ENCODE measurements at regions not wholly inside any gene's neighbourhood (a gene's known extent, or its start where the extent isn't known, plus 50 kb on each side); places are given as distances from the start of the nearest gene placed in this dataset.
A peak's percentile ranks its signal among the peaks of the same experiment; 100 is the strongest.

DNA sequence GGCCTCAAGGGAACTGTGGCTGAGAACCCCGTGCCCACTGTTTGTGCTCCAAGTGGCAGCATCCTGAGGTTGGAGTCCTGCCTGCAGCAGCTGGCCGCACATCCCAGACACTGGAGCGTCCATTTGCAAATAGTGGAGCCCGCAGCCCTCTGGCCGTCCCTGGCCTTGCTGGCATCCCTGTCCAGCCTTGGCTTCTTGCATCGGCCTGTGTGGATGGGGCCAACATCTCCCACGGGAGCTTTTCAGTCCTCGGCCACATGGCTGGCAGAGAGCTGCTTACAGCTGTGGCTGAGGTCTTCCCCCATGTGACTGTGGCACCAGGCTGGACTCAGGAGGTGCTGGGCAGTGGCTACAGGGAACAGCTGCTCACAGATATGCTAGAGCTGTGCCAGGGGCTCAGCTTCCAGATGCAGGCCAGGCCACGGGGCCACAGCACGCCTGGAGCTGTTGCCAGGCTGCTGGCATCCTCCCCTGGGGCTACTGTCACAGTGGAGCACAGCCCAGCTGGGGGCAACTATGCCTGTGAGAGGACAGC is 71.2 kb downstream of the FAM43A start:
- H3K4me3 Mint-ChIP-seq, result no peak overlapping the region
- no peak overlapping the region for H3K27ac Mint-ChIP-seq
- H3K9me3 Mint-ChIP-seq, result no peaks in the 10 kb centered on the region
- intact Hi-C loops (cut with micrococcal nuclease), result no loop called here
- H3K4me1 Mint-ChIP-seq (ENCODE audit: low read depth), result no peaks in the 10 kb centered on the region
- peaks cover 7% of the 10 kb centered on the region for H3K27me3 Mint-ChIP-seq (ENCODE audit: insufficient read depth)
- no peaks in the 10 kb centered on the region for H3K36me3 Mint-ChIP-seq (ENCODE audit: low read depth)
- DNase-seq (ENCODE audit: low spot score), result no peak

DNA sequence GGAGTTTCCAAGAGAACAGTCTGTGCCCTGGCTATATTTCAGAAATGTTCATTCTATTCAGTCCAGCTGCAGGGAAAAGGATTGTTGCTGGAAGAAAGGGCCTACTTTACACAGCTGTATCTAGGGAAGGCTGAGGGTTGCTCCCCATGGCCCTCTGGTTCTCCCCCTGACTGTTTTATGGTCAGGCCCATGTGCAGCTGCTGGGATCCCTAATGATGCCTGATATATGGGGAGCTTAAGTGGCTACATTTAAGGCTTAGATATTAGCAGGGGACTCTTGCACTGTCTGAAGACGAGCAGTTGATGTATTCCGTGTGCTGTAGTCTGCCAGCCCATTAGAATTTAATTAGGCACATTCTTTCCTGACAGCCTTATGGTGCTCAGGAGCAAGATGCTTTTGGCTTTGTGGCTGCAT is 72.0 kb downstream of the FAM43A start:
- Mint-ChIP-seq H3K27me3 (ENCODE audit: insufficient read depth) (peaks cover 7% of the 10 kb centered on the region), H3K4me1 (ENCODE audit: low read depth) (no peaks in the 10 kb centered on the region), H3K4me3 (no peak overlapping the region), H3K27ac (no peak overlapping the region), H3K9me3 (no peaks in the 10 kb centered on the region), H3K36me3 (ENCODE audit: low read depth) (no peaks in the 10 kb centered on the region)
- intact Hi-C loops (cut with micrococcal nuclease), result no loop called here
- DNase-seq (ENCODE audit: low spot score), result no peak

DNA sequence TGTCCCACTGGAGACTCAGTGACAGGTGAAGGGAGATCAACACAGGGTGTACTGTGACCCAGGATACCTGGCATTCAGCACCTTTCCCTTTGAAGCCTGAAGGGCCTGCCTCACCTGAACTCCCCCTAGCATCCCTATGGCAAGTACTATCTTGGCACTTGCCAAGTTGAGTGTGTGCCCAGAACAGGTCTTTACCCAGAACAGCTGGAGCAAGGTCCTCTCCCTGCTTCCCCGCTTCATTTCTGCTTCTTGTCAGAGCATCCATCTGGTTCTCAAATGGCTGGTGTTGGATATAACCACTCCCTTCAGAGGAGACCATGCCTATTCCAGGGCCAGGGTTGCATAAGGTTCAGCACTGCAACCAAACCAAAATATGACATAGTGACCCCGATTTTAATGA is 73.0 kb downstream of the FAM43A start:
- intact Hi-C loops (cut with micrococcal nuclease), result no loop called here
- no peak overlapping the region for H3K4me3 Mint-ChIP-seq
- H3K9me3 Mint-ChIP-seq, result no peaks in the 10 kb centered on the region
- no peak overlapping the region for H3K27ac Mint-ChIP-seq
- H3K27me3 Mint-ChIP-seq (ENCODE audit: insufficient read depth), result peaks cover 10% of the 10 kb centered on the region
- DNase-seq (ENCODE audit: low spot score), result no peak
- no peaks in the 10 kb centered on the region for H3K4me1 Mint-ChIP-seq (ENCODE audit: low read depth)
- H3K36me3 Mint-ChIP-seq (ENCODE audit: low read depth), result no peaks in the 10 kb centered on the region

DNA sequence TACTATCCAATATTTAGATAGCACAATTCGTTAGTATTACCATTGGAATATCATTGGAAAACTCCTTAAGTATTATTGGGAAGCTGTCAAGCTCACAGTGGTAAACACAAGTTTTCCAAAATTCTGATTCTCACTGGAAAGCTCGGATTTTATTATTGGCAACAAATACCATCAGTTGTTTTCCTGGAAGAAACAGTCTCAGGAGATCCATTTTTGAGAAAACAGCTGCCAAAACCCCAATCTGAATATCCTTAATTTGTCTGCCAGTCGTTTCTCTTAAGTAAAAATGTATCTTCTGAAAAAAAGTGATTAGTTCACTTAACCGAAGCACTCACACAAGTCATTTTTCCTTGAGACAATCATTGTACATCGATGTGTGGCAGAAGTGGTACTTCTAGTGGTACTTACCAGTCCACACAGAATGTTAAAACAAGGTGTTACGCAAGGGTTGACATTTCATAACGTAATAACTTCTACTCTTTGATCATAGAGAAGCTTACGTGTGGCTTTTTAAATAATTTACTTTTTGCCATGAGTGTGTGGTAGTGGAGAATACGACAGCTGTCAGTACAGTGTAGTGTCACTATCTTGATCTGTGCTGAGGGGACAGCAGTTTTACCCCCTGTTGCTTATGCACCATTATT is 74.9 kb downstream of the FAM43A start:
- peaks cover 13% of the 10 kb centered on the region for H3K27me3 Mint-ChIP-seq (ENCODE audit: insufficient read depth)
- H3K36me3 Mint-ChIP-seq (ENCODE audit: low read depth), result no peaks in the 10 kb centered on the region
- no peak for DNase-seq (ENCODE audit: low spot score)
- no peaks in the 10 kb centered on the region for H3K4me1 Mint-ChIP-seq (ENCODE audit: low read depth)
- H3K9me3 Mint-ChIP-seq, result no peaks in the 10 kb centered on the region
- H3K27ac Mint-ChIP-seq, result no peak overlapping the region
- intact Hi-C loops (cut with micrococcal nuclease), result no loop called here
- H3K4me3 Mint-ChIP-seq, result no peak overlapping the region

DNA sequence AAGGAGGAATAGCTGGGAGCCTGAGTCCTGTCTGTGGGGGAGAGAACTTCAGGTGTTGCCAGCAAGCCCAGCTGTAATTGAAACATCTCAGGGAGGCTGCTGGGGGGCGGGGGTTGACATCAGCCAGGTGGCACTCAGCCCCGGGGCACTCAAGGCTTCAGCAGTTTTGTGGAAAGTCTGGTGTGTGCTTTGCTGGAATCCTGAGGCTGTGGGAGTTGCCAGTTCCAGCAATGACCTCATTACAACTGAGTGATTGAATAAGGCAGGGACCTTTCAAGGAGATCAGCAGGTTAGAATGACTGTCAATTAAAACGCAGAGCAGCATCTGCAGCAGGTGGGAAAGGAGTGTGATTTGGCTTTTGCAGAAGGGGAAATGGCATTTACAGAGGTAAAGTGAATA is 75.7 kb downstream of the FAM43A start:
- DNase-seq (ENCODE audit: low spot score), result no peak
- Mint-ChIP-seq H3K27ac (no peak overlapping the region), H3K27me3 (ENCODE audit: insufficient read depth) (peaks cover 13% of the 10 kb centered on the region), H3K4me1 (ENCODE audit: low read depth) (no peaks in the 10 kb centered on the region), H3K9me3 (no peaks in the 10 kb centered on the region), H3K4me3 (no peak overlapping the region), H3K36me3 (ENCODE audit: low read depth) (no peaks in the 10 kb centered on the region)
- intact Hi-C loops (cut with micrococcal nuclease), result no loop called here

DNA sequence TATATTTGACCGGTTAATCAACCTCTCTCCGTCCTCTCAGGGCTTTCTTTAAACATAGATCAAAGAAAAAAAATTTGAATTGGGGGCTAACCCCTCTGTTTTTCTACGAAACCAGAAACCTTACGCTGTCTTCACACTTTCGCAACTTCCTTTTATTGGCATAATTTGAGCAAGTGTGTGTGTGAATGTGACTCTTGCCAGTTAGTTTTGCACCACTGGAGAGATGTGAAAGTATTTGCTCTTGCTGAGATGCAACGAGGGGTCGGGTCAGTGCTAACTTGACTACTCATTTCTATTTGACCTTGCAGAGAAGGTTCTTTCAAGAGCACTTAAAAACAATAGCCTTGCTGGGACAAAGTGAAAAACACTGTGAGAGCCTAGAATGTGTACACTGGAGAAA is 81.2 kb downstream of the FAM43A start:
- intact Hi-C loops (cut with micrococcal nuclease), result loop anchor here (5.0 kb wide), 4 partner anchors 185 to 1440 kb away; partner anchors contain the start of gene ATP13A3
- Mint-ChIP-seq H3K4me3 (no peak overlapping the region), H3K9me3 (no peaks in the 10 kb centered on the region), H3K27me3 (ENCODE audit: insufficient read depth) (peaks cover 12% of the 10 kb centered on the region), H3K4me1 (ENCODE audit: low read depth) (peaks cover 21% of the 10 kb centered on the region), H3K27ac (no peak overlapping the region), H3K36me3 (ENCODE audit: low read depth) (no peaks in the 10 kb centered on the region)
- no peak for DNase-seq (ENCODE audit: low spot score)

DNA sequence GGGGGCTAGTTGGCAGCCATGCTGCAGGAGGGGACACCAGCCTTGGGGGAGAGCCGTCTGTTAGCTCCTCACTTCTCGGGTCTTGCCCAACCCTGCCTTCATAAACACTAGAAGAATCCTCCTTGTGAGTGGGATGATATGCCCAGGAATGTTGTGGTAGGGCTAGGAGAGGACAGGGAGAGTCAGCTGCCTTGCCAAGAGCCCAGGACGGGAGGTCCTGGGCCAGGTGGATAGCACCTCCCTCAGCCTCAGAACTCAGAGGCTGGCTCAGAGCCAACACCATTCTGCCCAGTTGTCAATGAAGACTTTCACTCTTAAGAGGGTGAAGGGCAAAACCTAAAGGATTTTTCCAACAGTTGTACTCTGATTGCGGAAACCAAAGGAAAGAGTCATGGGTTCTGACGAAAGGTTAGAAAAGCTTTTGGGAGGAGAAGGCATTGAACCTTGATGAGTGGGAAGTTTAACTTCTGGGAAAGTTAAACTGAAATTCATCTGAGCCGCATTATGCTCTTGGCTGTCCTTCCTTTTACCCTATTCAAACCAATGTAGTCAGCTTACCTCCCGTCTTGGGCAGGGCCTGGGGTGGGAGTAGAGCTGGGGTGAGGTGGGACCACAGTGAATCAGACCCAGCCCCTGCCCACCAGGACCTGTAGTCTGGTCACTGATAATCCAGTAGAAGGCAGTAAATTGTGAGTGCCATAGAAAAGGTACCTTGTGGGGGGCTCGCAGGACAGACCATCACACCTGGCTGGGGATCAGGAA is 81.9 kb downstream of the FAM43A start:
- peaks cover 21% of the 10 kb centered on the region for H3K4me1 Mint-ChIP-seq (ENCODE audit: low read depth)
- H3K9me3 Mint-ChIP-seq, result no peaks in the 10 kb centered on the region
- H3K27me3 Mint-ChIP-seq (ENCODE audit: insufficient read depth), result peaks cover 16% of the 10 kb centered on the region
- intact Hi-C loops (cut with micrococcal nuclease), result loop anchor here (2.0 to 5.0 kb wide), 5 partner anchors 185 to 1440 kb away; partner anchors contain the start of gene ATP13A3
- no peak for DNase-seq (ENCODE audit: low spot score)
- no peak overlapping the region for H3K27ac Mint-ChIP-seq
- no peak overlapping the region for H3K4me3 Mint-ChIP-seq
- no peaks in the 10 kb centered on the region for H3K36me3 Mint-ChIP-seq (ENCODE audit: low read depth)

DNA sequence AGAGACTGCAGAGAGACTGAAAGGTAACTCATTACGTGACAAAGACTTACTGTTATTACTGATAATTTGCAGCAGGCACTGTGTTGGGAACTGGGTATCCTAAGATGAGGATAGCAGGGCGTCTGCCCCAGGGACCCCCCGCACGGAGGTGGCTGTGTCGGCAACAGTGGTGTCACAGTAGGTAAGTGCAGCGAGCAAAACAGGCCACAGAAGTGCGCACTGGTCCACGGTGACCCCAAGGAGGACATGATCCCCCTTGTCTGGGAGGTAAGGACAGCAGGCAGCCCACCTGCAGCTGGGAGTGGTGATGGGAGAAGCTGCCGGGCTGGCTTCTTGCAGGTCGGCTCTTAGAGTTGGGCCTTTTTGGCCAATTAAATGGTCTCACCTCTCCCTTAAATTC is 82.9 kb downstream of the FAM43A start:
- Mint-ChIP-seq H3K36me3 (ENCODE audit: low read depth) (no peaks in the 10 kb centered on the region), H3K9me3 (no peaks in the 10 kb centered on the region), H3K27ac (peak overlapping the region; percentile 67), H3K4me3 (no peak overlapping the region), H3K4me1 (ENCODE audit: low read depth) (peaks cover 21% of the 10 kb centered on the region), H3K27me3 (ENCODE audit: insufficient read depth) (peaks cover 22% of the 10 kb centered on the region)
- intact Hi-C loops (cut with micrococcal nuclease), result loop anchor here (2.0 to 5.0 kb wide), 5 partner anchors 186 to 1439 kb away; partner anchors contain the start of gene ATP13A3
- DNase-seq (ENCODE audit: low spot score), result no peak

DNA sequence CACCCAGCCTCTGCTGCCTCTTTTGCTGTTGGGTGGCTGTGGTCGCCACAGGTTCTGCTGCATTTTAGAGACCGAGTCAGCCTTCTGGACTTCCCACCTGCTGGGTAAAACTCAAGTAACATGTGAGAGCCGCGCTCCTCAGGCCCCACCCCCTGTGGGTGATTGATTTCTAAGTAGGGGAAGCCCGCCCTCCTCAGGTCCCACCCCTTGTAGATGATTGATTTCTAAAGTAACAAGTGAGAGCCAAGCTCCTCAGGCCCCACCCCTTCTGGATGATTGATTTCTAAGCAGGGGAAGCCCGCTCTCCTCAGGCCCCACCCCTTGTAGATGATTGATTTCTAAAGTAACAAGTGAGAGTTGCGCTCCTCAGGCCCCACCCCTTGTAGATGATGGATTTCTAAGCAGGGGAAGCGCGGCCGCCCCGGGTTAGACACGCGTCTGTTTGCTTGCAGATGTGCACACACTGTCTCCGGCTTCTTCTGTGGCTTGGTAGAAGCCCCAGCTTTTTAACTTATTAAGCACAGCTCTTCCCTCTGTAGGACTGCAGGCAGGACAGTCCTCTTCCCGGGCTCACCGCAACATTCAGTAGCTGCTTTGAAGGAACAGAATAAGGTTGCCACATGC is 83.4 kb downstream of the FAM43A start:
- Mint-ChIP-seq H3K36me3 (ENCODE audit: low read depth) (no peaks in the 10 kb centered on the region), H3K27me3 (ENCODE audit: insufficient read depth) (peaks cover 21% of the 10 kb centered on the region), H3K27ac (peak overlapping the region; percentile 67), H3K4me1 (ENCODE audit: low read depth) (peaks cover 21% of the 10 kb centered on the region), H3K9me3 (no peaks in the 10 kb centered on the region), H3K4me3 (peak overlapping the region; percentile 76)
- intact Hi-C loops (cut with micrococcal nuclease), result loop anchor here (1.0 to 5.0 kb wide), 11 partner anchors 84 to 1438 kb away; partner anchors contain the start of genes ACAP2, ATP13A3, FAM43A and TMEM44
- DNase-seq (ENCODE audit: low spot score), result peak; percentile 86

DNA sequence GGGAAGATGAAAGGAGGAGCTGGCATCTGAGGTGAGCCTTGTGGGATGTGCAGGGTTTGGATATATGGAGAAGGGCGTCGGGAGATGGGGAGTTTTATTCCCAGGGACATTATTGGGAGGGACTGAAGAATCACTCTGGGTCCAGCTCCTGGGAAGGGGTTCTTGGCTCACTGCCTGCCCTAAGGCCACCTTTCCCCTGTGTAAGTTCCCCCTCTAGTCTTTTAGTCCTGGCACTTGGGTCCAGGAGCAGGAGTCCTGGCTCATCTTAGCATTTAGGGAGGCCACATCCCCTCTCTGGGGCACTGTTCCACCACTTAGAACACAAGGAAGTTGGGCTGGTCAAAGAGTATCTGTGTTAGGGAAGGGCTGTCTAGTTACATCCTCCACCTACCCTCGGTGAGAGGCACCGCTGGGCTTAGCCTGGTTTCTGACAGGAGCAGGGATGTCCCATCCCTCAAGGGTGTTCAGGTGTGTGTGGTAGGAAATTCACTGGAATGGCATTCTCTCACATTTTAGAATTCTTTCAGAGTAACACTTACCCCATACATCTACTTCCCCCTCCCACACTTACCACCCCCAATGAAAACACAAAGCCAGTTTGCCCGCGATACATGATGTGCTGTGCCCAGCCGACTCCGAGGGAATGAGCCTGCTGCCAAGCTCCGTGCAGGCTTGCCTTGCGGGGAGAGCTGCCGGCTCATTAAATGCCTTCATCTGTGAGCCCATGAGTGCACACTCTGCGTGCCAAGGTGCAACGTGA is 86.7 kb downstream of the FAM43A start:
- Mint-ChIP-seq H3K27me3 (ENCODE audit: insufficient read depth) (peaks cover 23% of the 10 kb centered on the region), H3K36me3 (ENCODE audit: low read depth) (no peaks in the 10 kb centered on the region), H3K4me3 (no peak overlapping the region), H3K9me3 (no peaks in the 10 kb centered on the region), H3K4me1 (ENCODE audit: low read depth) (peaks cover 21% of the 10 kb centered on the region), H3K27ac (no peak overlapping the region)
- intact Hi-C loops (cut with micrococcal nuclease), result no loop called here
- DNase-seq (ENCODE audit: low spot score), result no peak

DNA sequence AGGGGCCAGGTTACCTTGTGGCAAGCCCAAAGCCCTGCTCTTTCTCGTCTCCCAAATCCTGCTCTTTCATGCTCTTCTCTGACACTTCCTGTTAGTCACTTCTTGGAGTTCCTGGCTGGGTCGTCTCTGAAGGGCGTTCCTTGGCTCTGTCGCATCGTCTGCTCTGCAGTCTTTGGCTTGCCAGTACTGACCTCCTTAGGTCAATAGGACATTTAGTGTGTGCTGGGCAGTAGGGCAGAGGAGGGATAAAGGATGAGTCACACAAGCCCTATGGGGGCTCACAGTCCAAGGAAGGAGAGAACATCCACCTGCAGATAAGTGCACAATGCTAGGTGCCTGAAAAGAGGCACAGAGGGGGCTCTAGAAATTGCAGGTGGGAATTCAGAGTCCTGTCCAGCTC is 87.5 kb downstream of the FAM43A start:
- peaks cover 23% of the 10 kb centered on the region for H3K27me3 Mint-ChIP-seq (ENCODE audit: insufficient read depth)
- H3K27ac Mint-ChIP-seq, result no peak overlapping the region
- no peaks in the 10 kb centered on the region for H3K36me3 Mint-ChIP-seq (ENCODE audit: low read depth)
- H3K4me1 Mint-ChIP-seq (ENCODE audit: low read depth), result peaks cover 17% of the 10 kb centered on the region
- H3K9me3 Mint-ChIP-seq, result no peaks in the 10 kb centered on the region
- intact Hi-C loops (cut with micrococcal nuclease), result no loop called here
- H3K4me3 Mint-ChIP-seq, result no peak overlapping the region
- DNase-seq (ENCODE audit: low spot score), result no peak

DNA sequence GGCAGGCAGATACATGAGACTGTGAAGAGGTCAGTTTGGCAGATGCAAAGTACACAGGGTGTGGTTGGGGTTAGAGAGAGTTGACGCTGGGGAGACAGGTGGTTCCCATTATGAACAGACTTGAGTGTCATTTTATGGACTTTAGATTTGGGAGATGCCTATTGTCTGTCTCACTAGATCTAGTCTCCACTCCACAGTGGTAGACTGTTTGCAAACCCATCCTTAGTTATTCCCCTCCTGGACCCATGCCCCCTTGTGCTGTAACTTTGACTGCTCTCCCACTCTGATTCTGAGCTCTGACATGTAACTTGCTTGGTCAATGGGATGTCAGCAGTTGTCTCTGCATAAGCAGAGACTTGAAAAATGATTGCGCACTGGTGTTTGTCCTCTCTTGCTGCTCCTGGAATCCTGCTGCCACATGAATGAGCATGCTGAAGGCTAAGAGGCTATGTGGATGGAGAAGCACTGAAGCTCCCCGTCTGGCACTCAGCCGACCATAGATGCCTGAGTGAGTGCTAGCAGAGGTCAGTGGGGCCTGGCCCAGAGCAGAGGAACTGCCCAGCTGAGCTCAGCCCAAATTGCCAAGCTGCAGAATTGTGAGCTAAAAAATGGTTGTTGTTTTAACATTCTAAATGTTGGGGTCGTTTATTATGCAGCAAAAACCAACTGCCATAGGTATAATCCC is 88.2 kb downstream of the FAM43A start:
- no peaks in the 10 kb centered on the region for H3K9me3 Mint-ChIP-seq
- peaks cover 10% of the 10 kb centered on the region for H3K4me1 Mint-ChIP-seq (ENCODE audit: low read depth)
- intact Hi-C loops (cut with micrococcal nuclease), result no loop called here
- DNase-seq (ENCODE audit: low spot score), result no peak
- H3K36me3 Mint-ChIP-seq (ENCODE audit: low read depth), result no peaks in the 10 kb centered on the region
- no peak overlapping the region for H3K4me3 Mint-ChIP-seq
- peaks cover 24% of the 10 kb centered on the region for H3K27me3 Mint-ChIP-seq (ENCODE audit: insufficient read depth)
- no peak overlapping the region for H3K27ac Mint-ChIP-seq
